NCI-H1930 (cell line): ENCODE measurements at regions not wholly inside any gene's neighbourhood (a gene's known extent, or its start where the extent isn't known, plus 50 kb on each side); places are given as distances from the start of the nearest gene placed in this dataset.

Source experiments
- DNase-seq, 2 experiments: peaks; one replicate each; lab custom pipeline; 2025; lab: John Stamatoyannopoulos, UW

- DNase-seq, result no peak
Measured at GRCh38 chrX:126886997-126887396, 67.5 kb downstream of the PRR32 start.

- no peak for DNase-seq
Measured at GRCh38 chrX:126900937-126901336, 81.4 kb downstream of the PRR32 start.

DNA sequence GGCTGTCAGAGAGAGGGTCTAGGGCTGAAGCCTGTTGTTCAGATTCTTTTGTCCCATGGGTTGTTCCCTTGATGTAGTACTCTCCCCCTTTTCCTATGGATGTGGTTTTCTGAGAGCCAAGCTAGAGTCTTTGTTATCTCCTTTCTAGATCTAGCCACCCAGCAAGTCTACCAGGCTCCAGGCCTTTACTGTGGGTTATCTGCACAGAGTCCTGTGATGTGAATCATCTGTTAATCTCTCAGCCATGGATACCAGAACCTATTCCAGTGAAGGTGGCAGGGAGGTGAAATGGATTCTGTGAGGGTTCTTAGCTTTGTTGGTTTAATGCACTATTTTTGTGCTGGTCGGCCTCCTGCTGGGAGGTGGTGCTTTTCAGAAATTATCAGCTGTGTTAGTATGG, 109.5 kb downstream of the PRR32 start:
- DNase-seq, result no peak

GRCh38 chrX:126967225-126967624, 147.7 kb downstream of the PRR32 start:
- no peak for DNase-seq

DNA sequence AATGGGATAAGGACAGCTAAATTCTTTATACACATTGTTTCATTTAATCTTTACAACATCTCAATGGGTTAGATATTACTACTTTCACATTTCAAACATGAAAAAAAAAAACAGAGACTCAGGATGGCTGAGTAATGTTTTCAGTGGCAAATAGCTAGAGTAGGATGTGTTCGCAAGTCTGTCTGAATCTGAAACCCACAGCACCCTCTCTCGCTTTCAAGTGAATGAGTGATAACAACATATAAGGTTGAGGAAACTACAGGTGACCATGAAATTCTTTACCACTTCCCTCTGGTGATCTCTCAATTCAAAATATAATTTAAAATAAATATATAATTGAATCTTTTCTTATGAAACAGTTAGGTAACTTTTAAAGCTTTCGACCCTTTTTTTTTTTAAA, 162.6 kb downstream of the PRR32 start:
- no peak for DNase-seq

DNA sequence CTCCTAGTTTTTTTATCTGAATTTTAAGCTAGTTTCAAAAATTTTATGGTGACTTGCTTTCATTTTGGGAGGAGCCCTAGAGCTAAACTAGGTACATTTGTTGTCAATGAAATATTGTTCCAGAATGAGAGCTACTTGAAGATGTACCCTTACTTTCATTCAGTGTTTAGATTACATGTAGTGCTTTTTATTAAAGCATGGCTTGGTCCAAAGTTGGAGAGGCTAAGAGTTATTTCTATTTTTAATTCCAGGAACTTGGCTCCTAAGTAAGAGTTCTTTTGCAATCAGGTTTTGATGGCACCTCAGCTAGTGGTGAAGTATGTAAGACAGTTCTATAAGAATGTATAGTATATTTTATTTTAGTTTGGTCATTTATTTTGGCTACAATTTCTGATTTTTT, 165.5 kb downstream of the PRR32 start:
- no peak for DNase-seq

DNA sequence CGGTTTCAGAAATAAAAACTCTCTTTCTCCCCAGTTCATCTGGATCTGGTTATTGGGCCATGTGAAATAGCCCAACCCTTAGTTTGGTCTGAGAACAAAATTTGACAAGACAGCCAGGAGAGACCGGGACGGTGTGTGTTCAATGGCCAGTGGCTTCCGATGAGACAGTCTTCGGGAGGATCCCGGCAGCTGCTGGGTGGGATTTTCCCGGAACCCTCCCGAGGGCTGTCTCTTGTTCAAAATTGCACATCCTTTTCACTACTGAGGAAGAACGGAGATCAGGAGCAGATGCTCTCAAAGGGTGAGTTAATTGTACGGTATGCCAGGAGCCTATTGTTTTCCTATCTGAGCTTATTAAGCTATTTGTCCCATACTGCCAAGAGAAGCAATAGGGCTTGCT, 166.5 kb downstream of the PRR32 start:
- DNase-seq, result peak; percentile 58 to 61

DNA sequence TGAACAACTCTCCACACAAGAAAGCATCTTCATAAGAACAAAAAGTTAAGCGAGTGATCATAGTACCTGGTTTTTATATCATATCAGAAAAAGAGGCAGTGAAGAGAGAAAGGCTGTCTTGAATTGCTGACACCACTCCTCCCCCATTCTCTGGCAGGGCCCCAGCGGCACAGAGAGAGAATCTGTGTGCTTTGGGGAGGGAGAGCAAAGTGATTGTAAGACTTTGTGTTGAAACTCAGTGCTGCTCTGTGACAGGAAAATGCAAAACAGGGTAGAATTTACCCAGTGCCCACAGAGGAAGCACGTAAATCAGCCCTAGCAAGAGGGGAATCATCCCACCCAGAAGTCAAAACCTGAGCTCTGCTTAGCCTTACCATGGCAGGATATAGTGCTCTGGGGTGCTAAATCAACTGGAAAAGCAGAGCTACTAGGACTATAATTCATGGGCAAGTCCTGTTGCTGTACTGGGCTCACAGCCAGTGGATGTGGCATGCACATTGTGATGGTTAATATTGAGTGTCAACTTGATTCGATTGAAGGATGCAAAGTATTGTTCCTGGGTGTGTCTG, 174.6 kb downstream of the PRR32 start:
- no peak for DNase-seq

DNA sequence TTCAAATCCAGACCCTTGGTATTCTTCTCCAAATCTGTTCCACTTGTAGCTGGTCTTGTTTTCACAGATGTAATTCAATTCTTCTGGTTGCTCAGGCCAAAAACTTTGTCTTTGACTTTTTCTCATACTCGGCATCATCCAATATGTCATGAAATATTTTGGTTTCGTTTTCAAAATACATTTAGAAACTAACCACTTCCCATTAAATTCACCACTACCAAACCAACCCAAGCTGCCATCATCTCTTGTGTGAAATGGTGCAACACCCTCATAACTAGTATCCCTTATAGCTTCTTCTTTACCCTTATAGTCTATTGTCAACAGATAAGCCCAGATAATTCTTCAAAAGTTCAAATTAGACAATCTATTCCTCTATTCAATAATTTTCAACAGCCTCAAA, 192.1 kb downstream of the PRR32 start:
- no peak for DNase-seq

DNA sequence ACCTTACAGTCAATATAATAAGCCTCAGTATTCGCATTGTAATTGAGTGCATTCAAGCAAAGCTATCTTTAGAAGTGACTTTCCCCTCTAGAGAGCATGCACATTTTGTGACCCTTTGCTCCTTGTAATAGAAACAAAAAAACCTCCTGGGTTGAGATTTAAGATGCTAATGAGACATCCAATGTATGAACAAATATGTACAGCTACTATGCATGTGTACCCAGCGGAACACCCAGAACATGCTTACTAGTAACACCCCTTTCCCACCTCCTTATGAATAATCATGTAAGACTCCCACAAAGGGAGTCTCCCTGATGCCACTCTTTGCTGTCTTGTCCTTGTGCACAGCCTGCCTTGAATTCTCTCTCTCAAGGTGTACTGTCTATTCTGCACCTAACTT, 205.5 kb downstream of the PRR32 start:
- no peak for DNase-seq

GRCh38 chrX:127030016-127030748, 210.7 kb downstream of the PRR32 start:
- DNase-seq, result peak in 1 of 2 experiments; percentile 9

DNA sequence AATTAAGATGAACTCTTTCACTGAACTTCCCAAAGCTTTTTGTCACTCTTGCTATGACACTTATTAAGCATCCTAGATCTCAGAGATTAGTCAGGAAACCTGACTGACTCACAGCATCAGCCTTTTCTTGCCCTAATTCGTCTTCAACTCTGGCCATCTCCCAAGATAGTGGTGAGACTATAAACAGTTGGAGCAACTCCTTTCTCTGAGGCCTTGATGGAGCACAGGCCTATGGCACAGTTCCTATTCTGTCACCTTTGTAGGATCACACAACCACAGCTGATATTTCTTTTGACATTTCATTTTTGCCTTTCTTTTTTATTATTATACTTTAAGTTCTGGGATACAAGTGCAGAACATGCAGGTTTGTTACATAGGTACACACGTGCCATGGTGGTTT, 217.6 kb downstream of the PRR32 start:
- no peak for DNase-seq

- no peak for DNase-seq
Measured at GRCh38 chrX:127038065-127038464, 218.5 kb downstream of the PRR32 start.

DNA sequence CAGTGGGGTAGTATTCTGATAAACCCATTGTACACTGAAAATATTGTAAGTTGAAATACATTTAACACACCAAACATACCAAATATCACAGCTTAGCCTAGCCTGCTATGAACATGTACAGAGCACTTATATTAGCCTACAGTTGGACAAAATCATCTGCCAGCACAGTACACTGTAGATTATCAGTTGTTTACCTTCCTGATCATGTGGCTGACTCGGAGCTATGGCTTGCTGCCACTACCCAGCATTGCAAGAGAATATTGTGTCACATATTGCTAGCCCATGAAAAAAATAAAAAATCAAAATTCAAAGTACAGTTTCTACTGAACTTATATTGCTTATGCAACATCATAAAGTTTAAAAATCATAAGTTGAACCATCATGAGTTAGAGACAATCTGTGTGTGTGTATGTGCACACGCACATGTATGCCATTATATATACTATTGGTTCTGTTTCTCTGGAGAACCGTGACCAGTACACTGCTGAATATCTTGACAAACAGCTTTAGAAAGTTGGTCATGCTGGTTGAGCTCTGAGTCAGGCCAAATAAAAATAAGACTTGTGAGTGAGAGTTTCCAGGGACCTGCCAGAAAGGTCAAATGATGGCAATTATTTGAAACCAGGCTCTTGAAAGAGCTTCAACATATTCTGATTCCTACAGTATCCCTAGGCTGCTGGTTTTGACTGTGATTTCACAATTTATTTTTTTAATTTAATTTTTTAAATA, 238.5 kb downstream of the PRR32 start:
- no peak for DNase-seq

DNA sequence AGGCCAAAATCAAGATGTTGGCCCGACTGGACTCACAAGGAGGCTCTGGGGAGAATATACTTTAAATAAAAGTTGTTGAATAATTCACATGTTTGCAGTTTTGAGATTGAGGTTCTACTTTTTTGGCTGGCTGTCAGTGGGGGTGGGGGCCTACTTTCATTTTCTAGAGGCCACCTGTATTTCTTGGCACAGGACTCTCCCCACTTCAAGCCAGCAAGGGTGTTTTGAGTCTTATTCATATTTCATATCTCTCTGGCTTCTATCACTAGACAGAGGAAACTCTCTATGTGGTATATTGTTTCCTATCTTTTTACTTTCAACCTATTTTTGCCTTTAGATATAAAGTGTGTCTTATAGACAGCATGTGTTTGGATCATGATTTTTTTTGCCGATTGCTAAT, 266.4 kb downstream of the PRR32 start:
- no peak for DNase-seq

DNA sequence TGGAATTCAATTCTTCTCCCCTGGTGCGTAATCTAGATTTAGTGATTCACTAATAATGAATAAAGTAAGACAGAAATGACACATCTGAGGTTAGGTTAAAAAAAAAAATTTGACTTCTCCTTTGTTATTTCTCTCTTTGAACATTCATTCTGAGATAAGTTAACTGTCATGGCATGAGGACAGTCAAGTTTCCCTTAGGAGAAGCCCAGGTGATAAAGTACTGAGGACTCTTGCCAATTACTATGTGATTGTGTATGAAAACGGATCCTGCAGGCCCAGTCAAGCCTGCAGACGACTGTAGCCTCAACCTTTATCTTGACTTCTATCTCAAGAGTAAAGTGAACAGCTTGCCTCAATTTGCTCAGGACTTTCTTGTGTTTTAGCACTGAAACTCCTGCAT, 293.2 kb downstream of the PRR32 start:
- no peak for DNase-seq

GRCh38 chrX:127124871-127125270, 305.3 kb downstream of the PRR32 start:
- DNase-seq, result no peak

DNA sequence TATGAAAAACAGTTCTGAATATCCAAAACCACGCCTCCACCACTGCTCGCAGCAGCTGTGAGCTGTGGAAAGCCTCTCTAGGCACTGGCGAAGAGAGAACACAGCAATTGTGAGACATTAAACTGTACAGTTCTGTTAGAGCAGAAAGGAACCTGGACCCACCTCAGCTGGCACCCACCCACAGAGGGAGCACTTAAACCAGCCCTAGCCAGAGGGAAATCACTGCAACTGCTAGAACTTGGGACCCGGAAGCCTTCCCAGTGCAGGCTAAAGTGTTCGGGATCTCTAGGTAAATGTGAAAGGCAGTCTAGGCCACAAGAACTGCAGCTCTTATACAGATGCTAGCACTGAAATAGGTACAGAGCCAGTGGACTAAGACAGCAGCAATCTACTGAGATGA, 308.8 kb downstream of the PRR32 start:
- DNase-seq, result no peak

GRCh38 chrX:127129510-127129909, 310.0 kb downstream of the PRR32 start:
- no peak for DNase-seq

DNA sequence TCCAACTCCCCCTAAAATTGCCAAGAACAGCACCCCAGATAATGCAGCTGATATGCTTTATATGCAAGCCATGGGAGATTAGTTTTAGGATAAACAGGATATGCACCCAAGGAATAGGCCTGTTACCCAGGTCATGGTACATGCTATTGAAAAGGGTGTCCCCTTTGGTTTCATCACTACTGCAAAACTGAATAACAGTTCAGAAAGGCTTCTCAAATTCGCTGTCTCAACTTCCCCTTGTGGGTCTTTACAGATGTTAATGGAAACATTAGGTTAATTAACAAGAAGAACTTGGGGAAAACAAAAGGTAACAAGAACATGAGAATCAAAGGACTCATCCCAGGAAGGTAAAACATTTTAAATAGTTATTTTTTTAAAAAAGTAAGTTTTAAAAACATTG, 318.7 kb downstream of the PRR32 start:
- DNase-seq, result no peak

- no peak for DNase-seq
Measured at GRCh38 chrX:127177966-127178365, 358.4 kb downstream of the PRR32 start.

GRCh38 chrX:127187095-127187494, 367.6 kb downstream of the PRR32 start:
- DNase-seq, result no peak

DNA sequence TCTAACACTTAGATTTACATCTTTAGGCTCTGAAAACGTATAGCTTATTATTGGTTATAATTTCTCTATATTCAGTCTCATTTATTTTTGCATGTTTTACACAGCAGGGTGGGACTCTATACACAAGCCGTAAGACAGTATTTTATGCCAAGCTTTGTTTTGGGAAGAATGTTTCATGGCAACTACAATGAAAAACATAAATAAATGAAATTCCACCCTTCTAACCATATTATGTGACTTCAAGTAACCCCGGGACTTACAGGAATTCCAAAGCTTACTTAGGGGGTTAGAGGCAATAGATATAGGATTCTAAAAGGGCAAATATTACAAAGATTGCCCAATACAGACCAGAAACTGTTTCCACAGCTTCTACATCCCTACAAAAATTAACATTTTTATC, 370.9 kb downstream of the PRR32 start:
- DNase-seq, result no peak
